Loucy (cell line): ENCODE measurements at regions not wholly inside any gene's neighbourhood (a gene's known extent, or its start where the extent isn't known, plus 50 kb on each side); places are given as distances from the start of the nearest gene placed in this dataset.

ENCODE experiments used
- CTCF ChIP-seq: fragments of 200-600 bp; sonication (generic); conservative IDR thresholded peaks from 2 replicates; pipeline ENCODE4 v1.5.1; 2014; ENCODE audit warnings: mild to moderate bottlenecking, antibody characterized with exemption, low read length
- EZH2phosphoT487 ChIP-seq: fragments of 200-600 bp; IDR thresholded peaks from 2 replicates; pipeline ENCODE4 v1.6.1; 2018; ENCODE audit warnings: antibody characterized with exemption, mild to moderate bottlenecking, moderate library complexity, borderline replicate concordance

- TF ChIP-seq CTCF (no peak), EZH2phosphoT487 (no peak)
These were observed 69.7 kb upstream of the WNT4 start for GRCh38 chr1:22212400-22213233.
